IPS DF 19.7 (cell line): ENCODE measurements at regions not wholly inside any gene's neighbourhood (a gene's known extent, or its start where the extent isn't known, plus 50 kb on each side); places are given as distances from the start of the nearest gene placed in this dataset.

Experiments
- DNase-seq: peaks from one replicate; pipeline ENCODE4 v3.0.0-alpha.2; 2013; ENCODE audit warnings: low read depth, low spot score

DNA sequence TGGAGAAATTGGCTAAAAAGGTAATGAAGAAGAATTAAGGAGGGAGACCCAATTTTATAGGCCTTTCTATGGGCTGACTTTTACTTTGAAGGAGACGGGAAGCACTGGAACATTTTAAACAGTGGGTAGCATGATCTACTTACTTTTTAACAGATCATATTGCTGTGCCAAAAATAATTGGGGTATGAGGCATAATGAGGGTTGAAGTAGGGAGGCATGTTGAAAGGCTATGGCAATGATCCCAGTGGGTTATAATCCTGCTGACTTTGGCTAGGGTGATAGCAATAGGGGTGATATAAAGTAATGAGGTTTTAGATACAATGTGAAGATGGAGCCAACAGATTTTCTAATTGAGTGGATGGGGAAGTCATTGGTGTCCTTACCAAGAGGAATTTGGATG, 73.2 kb downstream of the GPR37 start:
- no peak for DNase-seq

- DNase-seq = no peak
Observed at GRCh38 chr7:124690840-124691239, 74.8 kb downstream of the GPR37 start.

DNA sequence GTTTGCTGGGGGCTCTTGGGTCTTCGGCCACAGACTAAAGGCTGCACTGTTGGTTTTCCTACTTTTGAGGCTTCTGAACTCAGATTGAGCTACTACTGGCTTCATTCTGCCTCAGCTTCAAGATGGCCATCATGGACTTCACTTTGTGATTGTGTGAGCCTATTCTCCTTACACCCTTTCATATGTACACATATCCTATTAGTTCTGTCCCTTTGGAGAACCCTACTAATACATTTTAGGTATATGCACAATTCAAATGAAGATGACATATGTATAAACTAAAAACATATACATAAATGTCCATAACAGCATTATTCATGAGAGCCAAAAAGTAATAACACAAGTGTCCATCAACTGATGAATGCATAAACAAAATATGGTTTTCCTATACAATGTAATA, 75.7 kb downstream of the GPR37 start:
- DNase-seq = no peak

DNA sequence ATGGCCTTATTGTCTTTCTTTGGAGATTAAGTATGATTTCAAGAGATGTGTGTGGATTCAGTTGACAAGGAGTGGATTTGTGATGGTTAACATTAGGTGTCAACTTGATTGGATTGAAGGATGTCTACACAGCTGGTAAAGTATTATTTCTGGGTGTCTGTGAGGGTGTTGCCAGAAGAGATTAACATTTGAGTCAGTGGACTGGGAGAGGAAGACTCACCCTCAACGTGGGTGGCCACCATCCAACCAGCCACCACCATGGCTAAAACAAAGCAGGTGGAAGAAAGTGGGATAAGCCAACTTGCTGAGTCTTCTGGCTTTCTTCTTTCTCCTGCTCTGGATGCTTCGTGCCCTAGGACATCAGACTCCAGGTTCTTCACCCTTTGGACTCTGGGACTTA, 76.1 kb downstream of the GPR37 start:
- no peak for DNase-seq

DNA sequence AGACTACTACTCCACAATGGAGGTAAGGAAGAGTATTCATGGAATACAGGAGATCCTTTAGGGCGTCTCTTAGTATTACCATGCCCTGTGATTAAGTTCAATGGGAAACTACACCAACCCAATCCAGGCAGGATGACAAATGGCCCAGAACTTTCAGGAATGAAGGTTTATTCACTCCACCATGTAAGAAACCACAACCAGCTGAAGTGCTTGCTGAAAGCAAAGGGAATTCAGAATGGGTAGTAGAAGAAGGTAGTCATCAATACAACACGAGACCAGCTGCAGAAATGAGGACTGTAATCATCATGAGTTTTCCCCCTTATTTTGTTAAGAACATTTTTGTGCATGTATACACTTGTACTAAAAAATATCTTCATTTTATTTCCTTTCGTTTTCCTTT, 76.6 kb downstream of the GPR37 start:
- no peak for DNase-seq

- no peak for DNase-seq
Observed at GRCh38 chr7:124686543-124687171, 78.9 kb downstream of the GPR37 start.

DNA sequence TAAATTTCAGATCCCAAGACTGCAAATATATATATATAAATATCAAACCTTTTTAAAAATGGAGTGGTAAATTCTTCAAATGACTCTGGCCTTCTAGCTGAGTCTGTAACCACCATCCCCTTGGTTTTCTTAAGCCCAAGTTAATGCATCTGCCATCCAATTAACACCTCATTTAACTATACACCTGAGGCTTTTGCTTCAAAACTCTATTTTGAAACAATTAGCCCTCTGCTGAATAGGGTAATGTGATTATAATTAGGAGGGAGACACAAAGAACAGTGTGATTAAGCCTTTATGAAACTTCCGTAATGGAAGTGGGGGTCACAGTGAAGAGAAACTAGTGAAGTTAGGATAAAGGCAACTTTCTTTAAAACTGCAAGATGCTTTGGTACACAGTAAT, 83.6 kb downstream of the GPR37 start:
- no peak for DNase-seq

- DNase-seq = no peak
Observed at GRCh38 chr7:124680304-124680703, 85.3 kb downstream of the GPR37 start.

DNA sequence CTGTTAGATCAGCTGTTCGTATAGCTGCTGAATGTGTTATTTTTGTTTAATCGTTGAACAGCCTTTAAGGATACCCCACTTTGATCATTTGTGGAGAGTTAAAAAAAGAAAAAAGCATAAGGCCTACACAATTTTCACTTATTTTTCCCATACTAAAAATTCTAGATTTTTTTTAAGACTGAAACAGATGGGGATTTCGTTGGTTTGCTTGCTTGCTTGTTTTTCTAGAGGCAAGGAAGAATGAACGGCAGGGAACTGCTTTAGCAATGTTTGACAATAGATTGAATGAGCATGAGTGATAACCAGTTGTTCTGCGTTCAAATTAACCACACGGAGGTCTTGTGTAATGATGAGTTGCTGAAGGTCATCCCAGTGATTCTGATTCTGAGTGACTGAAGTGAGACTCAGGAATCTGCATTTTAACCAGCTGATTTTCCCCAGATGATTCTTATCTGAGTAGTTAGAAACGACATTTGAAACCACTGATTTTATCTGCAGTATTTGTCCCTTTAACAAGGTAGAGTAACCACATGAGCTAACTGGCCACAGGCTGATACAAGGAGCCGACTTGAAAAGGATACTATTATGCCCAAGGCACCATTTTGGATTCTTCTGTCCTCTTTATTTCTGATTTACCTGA, 85.9 kb downstream of the GPR37 start:
- DNase-seq = no peak

DNA sequence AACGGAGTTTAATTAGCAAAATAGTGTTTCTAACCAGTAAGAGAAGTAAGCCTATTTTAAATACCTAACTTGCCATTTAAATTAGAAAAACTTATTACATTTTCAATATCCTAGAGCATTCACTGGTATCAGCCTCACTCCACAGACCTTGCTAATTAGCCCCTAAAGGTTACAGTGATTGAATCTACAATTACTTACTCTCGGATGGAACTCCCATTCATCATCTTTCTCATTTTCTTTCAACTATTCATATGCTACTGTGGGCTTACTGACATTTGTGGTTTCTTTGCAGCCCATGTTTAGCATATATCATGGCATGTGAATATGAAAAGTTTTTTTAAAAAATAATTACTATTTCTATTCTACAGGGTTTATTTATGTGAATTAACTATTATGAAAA, 86.4 kb downstream of the GPR37 start:
- no peak for DNase-seq

- DNase-seq = no peak
Observed at GRCh38 chr7:124674451-124674850, 91.1 kb downstream of the GPR37 start.

- DNase-seq = no peak
Observed at GRCh38 chr7:124672011-124672410, 93.6 kb downstream of the GPR37 start.

- no peak for DNase-seq
Observed at GRCh38 chr7:124667312-124668153, 98.1 kb downstream of the GPR37 start.

DNA sequence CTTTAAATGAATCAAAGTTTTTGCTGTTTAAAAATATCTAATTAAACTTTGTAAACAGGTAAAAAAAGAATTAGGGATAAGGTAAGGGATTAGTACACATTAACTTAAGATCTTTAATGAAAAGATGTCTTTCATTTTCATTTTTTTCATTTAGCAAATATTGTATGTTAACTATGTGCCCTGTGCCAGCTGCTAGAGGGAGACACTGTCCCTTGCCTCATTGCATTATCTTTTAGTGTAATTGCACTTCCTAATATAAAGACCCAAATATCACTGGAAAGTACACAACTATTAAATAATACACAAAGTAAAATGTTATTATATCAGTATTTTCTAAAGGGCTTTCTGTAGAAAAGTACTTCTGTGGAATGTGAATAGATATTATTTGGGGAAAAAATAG, 102.7 kb downstream of the GPR37 start:
- DNase-seq = no peak

GRCh38 chr7:124662372-124662771, 103.2 kb downstream of the GPR37 start:
- DNase-seq = no peak

GRCh38 chr7:124655990-124656389, 109.6 kb downstream of the GPR37 start:
- DNase-seq = no peak

GRCh38 chr7:124652237-124652636, 113.4 kb downstream of the GPR37 start:
- DNase-seq = no peak

DNA sequence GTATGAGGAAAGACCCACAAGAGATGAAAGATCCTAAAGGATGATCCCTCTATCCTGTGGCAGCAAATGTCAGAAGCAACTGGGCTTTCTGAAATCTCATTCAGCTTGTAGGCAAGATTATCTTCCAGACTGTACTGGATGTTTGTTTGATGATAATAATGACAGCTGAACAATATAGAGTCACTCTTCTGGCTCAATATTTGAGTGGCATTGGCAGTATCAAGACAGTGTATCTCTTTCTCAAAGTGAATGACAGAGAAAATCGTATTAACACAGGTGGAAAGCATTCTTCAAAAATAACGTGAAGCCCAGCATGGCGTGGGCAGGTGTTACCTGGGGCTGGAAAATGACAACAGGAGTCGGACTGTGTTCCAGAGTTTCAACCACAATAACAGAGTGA, 114.5 kb downstream of the GPR37 start:
- no peak for DNase-seq

GRCh38 chr7:124649397-124650014, 116.1 kb downstream of the GPR37 start:
- DNase-seq = no peak

GRCh38 chr7:124647630-124648306, 117.8 kb downstream of the GPR37 start:
- DNase-seq = no peak

DNA sequence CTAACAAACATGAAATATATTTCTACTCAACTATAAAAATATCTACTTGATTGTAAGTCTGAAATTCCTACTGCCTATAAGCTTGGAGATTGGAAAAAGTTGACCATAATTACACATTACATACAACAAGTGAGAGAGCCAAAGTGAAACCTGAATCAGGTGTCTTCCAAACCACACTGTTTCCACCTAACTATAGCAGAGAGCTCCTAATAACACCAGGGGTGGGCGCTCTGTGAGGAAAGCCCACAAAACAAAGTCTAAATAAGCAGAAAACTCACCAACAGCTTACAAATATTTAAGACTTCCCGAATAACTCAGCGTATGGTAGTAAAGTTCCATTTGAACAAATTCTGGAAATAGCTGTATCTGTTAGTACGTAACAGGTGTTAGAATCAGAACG, 119.9 kb downstream of the GPR37 start:
- DNase-seq = no peak

GRCh38 chr7:124643311-124643811, 122.2 kb downstream of the GPR37 start:
- DNase-seq = no peak
